HEK293 (cell line): ENCODE measurements at regions not wholly inside any gene's neighbourhood (a gene's known extent, or its start where the extent isn't known, plus 50 kb on each side); places are given as distances from the start of the nearest gene placed in this dataset.
A peak's percentile ranks its signal among the peaks of the same experiment; 100 is the strongest.

ENCODE experiments used
- CTCF ChIA-PET: fragments of 350-600 bp; formaldehyde crosslinking; extraction: SDS; loops from one replicate; lab custom pipeline; 2021; ENCODE audit warnings: antibody characterized with exemption; lab: Yijun Ruan, JAX
- POLR2A ChIA-PET: fragments of 300-600 bp; formaldehyde crosslinking; extraction: SDS; loops from one replicate; lab custom pipeline; 2020; ENCODE audit warnings: antibody characterized with exemption, inconsistent platforms; lab: Yijun Ruan, JAX
- H3K27ac ChIP-seq: fragments of 200-500 bp; sonication (Bioruptor generic); 2 replicates; pipeline ENCODE4 v1.5.1; 2014; ENCODE audit warnings: low read depth, low read length, control low read depth, inconsistent platforms; ENCODE audit errors: extremely low read depth
- H3K36me3 ChIP-seq, 2 experiments: fragments of 200-500 bp in 1 of 2; sonication (Bioruptor generic) in 1 of 2; 1 replicate in 1 of 2; 2 replicates in 1 of 2; pipeline ENCODE4 v1.5.1; 2014 to 2017; ENCODE audit warnings: inconsistent platforms in 2 of 2, low read length in 2 of 2; ENCODE audit not compliant: control insufficient read depth in 2 of 2, insufficient read depth in 1 of 2
- H3K4me1 ChIP-seq: fragments of 200-500 bp; sonication (Bioruptor generic); 2 replicates; pipeline ENCODE4 v1.5.1; 2014; ENCODE audit warnings: mild to moderate bottlenecking, low read length, inconsistent platforms; ENCODE audit not compliant: control insufficient read depth, insufficient read depth
- H3K4me3 ChIP-seq: 2 replicates; pipeline ENCODE4 v1.5.1; 2011; ENCODE audit warnings: low read depth, mild to moderate bottlenecking, control low read depth, low read length, moderate library complexity
- H3K9me3 ChIP-seq: fragments of 200-500 bp; sonication (Bioruptor generic); 2 replicates; pipeline ENCODE4 v1.5.1; 2014; ENCODE audit warnings: low read depth, low read length, inconsistent platforms; ENCODE audit not compliant: control insufficient read depth, insufficient read depth
- EGR2 ChIP-seq: fragments of 450-650 bp; formaldehyde crosslinking; IDR thresholded peaks from 2 replicates; pipeline ENCODE4 v1.5.1; 2016; ENCODE audit warnings: low read depth, missing biosample characterization, missing genetic modification characterization
- SETDB1 ChIP-seq: IDR thresholded peaks from one replicate; pipeline ENCODE4 v1.6.1; 2017; ENCODE audit warnings: mild to moderate bottlenecking, low read length, moderate library complexity, mixed read lengths; ENCODE audit not compliant: insufficient read length
- ZNF155 ChIP-seq: fragments of 450-650 bp; formaldehyde crosslinking; IDR thresholded peaks from 2 replicates; pipeline ENCODE4 v1.5.1; 2016; ENCODE audit warnings: missing biosample characterization, missing genetic modification characterization
- ZNF175 ChIP-seq: fragments of 450-650 bp; formaldehyde crosslinking; IDR thresholded peaks from 2 replicates; pipeline ENCODE4 v1.5.1; 2016; ENCODE audit warnings: missing biosample characterization, missing genetic modification characterization
- ZNF19 ChIP-seq: fragments of 450-650 bp; formaldehyde crosslinking; IDR thresholded peaks from 2 replicates; pipeline ENCODE4; 2016; ENCODE audit warnings: missing biosample characterization, missing genetic modification characterization, low read depth
- ZNF274 ChIP-seq, 2 experiments: fragments of 200-500 bp in 1 of 2; fragments of 450-650 bp in 1 of 2; sonication (Bioruptor generic) in 1 of 2; formaldehyde crosslinking in 1 of 2; IDR thresholded peaks; 2 replicates each; pipeline versions ENCODE4 v1.5.1 to v1.6.1; 2014 to 2016; ENCODE audit warnings: borderline replicate concordance in 1 of 2, inconsistent platforms in 1 of 2, low read length in 1 of 2, missing biosample characterization in 1 of 2, missing genetic modification characterization in 1 of 2
- ZNF433 ChIP-seq: fragments of 450-650 bp; formaldehyde crosslinking; IDR thresholded peaks from 2 replicates; pipeline ENCODE4 v1.5.1; 2016; ENCODE audit warnings: missing biosample characterization, missing genetic modification characterization, low read depth
- ZNF501 ChIP-seq: fragments of 450-650 bp; formaldehyde crosslinking; IDR thresholded peaks from 2 replicates; pipeline ENCODE4 v1.5.1; 2016; ENCODE audit warnings: missing biosample characterization, missing genetic modification characterization
- ZNF529 ChIP-seq: fragments of 450-650 bp; formaldehyde crosslinking; IDR thresholded peaks from 2 replicates; pipeline ENCODE4 v1.5.1; 2017; ENCODE audit warnings: missing genetic modification characterization, missing biosample characterization; ENCODE audit not compliant: insufficient replicate concordance
- ZNF549 ChIP-seq: fragments of 450-650 bp; IDR thresholded peaks from 2 replicates; pipeline ENCODE4 v1.5.1; 2018; ENCODE audit warnings: missing biosample characterization, missing genetic modification characterization, mild to moderate bottlenecking, inconsistent platforms, moderate library complexity
- ZNF585B ChIP-seq: fragments of 450-650 bp; formaldehyde crosslinking; IDR thresholded peaks from 2 replicates; pipeline ENCODE4 v1.5.1; 2016; ENCODE audit warnings: missing biosample characterization, missing genetic modification characterization
- ZNF843 ChIP-seq: fragments of 450-650 bp; formaldehyde crosslinking; IDR thresholded peaks from 2 replicates; pipeline ENCODE4 v1.5.1; 2016; ENCODE audit warnings: missing biosample characterization, missing genetic modification characterization
- TF ChIP-seq, protein P1 (sequence below): fragments of 450-650 bp; formaldehyde crosslinking; IDR thresholded peaks from 2 replicates; pipeline ENCODE4 v1.5.1; 2016; ENCODE audit warnings: missing biosample characterization, missing genetic modification characterization, low read depth
- TF ChIP-seq, protein P2 (sequence below): fragments of 450-650 bp; formaldehyde crosslinking; IDR thresholded peaks from 2 replicates; pipeline ENCODE4 v1.5.1; 2016; ENCODE audit warnings: missing biosample characterization, missing genetic modification characterization
- TF ChIP-seq, protein P3 (sequence below): fragments of 450-650 bp; formaldehyde crosslinking; IDR thresholded peaks from 2 replicates; pipeline ENCODE4 v1.5.1; 2017; ENCODE audit warnings: missing biosample characterization, missing genetic modification characterization

DNA sequence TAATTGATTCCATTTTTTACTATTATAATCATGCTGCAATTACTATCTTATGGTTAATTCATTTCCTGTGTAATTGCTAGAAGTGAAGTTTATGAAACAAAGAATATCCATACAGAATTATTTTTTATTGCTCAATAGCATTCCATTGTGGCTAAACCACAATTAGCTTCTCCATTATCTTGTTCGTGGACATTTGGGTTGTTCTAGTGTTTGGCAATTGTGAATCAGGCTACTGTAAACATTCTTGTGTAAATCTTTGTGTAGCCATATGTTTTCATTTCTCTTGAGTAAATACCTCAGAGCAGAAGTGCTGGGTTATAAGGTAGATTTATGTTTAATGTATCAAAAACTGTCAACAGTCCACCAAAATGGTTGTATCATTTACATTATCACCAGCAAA, 341.1 kb downstream of the MAT2B start (continued):
- TF ChIP-seq, protein P1, sequence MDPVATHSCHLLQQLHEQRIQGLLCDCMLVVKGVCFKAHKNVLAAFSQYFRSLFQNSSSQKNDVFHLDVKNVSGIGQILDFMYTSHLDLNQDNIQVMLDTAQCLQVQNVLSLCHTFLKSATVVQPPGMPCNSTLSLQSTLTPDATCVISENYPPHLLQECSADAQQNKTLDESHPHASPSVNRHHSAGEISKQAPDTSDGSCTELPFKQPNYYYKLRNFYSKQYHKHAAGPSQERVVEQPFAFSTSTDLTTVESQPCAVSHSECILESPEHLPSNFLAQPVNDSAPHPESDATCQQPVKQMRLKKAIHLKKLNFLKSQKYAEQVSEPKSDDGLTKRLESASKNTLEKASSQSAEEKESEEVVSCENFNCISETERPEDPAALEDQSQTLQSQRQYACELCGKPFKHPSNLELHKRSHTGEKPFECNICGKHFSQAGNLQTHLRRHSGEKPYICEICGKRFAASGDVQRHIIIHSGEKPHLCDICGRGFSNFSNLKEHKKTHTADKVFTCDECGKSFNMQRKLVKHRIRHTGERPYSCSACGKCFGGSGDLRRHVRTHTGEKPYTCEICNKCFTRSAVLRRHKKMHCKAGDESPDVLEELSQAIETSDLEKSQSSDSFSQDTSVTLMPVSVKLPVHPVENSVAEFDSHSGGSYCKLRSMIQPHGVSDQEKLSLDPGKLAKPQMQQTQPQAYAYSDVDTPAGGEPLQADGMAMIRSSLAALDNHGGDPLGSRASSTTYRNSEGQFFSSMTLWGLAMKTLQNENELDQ, result no peak
- TF ChIP-seq ZNF529, result no peak
- no peak for TF ChIP-seq ZNF433 (tag by site-specific recombination)
- TF ChIP-seq ZNF549 (tag by site-specific recombination), result no peak
- TF ChIP-seq ZNF501 (tag by site-specific recombination), result no peak
- TF ChIP-seq ZNF155 (tag by site-specific recombination), result no peak

DNA sequence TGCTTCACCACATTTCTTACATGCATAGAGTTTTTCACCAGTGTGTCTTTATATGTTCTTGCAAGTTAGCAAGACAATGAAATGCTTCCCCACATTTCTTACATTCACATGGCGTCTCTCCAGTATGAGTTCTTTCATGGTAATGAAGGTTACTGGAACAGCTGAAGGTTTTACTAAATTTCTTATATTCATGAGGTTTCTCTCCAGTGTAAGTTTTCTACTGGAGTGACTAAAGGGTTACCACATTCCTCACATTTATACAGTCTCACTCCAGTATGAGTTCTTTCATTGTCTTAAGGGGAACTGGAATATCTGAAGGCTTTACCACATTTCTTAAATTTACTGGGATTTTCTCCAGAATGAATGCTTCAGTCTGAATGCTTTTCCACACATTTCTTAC, 350.3 kb downstream of the MAT2B start:
- ChIA-PET CTCF (no interaction called here), POLR2A (interaction anchor here (0.6 kb wide), 1 partner anchor 8 kb away, joined by 3 read pairs; no protein-coding TSS in a partner anchor)
- TF ChIP-seq SETDB1 (peak; percentile 47), ZNF19 (tag by site-specific recombination) (no peak), ZNF175 (tag by site-specific recombination) (no peak), ZNF274 (IDR thresholded peaks at IDR 0.05; ENCODE audit: low read length) (0 out of 2 replicates have a peak, but pooled peaks have one; percentile 26), ZNF274 (tag by site-specific recombination; IDR thresholded peaks at IDR 0.05; ENCODE audit: borderline replicate concordance) (no peak), ZNF585B (no peak)
- TF ChIP-seq, protein P2, sequence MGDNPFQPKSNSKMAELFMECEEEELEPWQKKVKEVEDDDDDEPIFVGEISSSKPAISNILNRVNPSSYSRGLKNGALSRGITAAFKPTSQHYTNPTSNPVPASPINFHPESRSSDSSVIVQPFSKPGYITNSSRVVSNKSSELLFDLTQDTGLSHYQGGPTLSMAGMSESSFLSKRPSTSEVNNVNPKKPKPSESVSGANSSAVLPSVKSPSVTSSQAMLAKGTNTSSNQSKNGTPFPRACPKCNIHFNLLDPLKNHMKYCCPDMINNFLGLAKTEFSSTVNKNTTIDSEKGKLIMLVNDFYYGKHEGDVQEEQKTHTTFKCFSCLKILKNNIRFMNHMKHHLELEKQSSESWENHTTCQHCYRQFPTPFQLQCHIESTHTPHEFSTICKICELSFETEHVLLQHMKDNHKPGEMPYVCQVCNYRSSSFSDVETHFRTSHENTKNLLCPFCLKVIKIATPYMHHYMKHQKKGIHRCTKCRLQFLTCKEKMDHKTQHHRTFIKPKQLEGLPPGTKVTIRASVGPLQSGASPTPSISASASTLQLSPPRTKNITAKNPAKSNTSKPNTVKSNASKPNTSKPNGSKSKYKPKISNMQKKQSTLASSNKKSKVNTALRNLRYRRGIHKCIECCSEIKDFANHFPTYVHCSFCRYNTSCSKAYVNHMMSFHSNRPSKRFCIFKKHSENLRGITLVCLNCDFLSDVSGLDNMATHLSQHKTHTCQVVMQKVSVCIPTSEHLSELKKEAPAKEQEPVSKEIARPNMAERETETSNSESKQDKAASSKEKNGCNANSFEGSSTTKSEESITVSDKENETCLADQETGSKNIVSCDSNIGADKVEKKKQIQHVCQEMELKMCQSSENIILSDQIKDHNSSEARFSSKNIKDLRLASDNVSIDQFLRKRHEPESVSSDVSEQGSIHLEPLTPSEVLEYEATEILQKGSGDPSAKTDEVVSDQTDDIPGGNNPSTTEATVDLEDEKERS, result no peak
- TF ChIP-seq, protein P3, sequence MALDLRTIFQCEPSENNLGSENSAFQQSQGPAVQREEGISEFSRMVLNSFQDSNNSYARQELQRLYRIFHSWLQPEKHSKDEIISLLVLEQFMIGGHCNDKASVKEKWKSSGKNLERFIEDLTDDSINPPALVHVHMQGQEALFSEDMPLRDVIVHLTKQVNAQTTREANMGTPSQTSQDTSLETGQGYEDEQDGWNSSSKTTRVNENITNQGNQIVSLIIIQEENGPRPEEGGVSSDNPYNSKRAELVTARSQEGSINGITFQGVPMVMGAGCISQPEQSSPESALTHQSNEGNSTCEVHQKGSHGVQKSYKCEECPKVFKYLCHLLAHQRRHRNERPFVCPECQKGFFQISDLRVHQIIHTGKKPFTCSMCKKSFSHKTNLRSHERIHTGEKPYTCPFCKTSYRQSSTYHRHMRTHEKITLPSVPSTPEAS, result no peak
- H3K27ac ChIP-seq, result no peak overlapping the region
- H3K9me3 ChIP-seq, result no peaks in the 10 kb centered on the region
- H3K36me3 ChIP-seq, result no peaks in the 10 kb centered on the region
- no peaks in the 10 kb centered on the region for H3K4me1 ChIP-seq
- no peak overlapping the region for H3K4me3 ChIP-seq

DNA sequence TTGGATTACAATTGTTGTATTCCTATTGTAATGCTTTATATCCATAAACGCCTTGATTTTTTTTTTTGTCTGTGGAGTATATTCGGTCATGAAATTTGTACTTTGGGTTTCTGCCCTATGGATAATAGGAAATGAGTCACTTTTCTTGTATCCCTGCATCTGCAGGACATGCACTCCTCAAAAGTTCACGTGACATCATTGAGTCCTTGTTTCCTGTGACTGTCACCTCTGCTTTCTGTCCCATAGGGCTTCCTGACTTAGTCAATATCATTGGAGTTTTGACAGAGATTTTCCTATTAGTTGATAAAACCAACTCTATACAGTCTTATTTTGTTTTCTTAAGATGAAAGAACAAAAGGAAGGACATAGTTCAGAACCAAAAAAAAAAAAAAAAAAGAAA, 356.3 kb downstream of the MAT2B start:
- H3K4me1 ChIP-seq, result no peaks in the 10 kb centered on the region
- no peaks in the 10 kb centered on the region for H3K9me3 ChIP-seq
- TF ChIP-seq ZNF843 (tag by site-specific recombination), result no peak
- TF ChIP-seq EGR2 (tag by site-specific recombination), result no peak
- H3K27ac ChIP-seq, result no peak overlapping the region
- H3K4me3 ChIP-seq, result no peak overlapping the region
- H3K36me3 ChIP-seq, result no peaks in the 10 kb centered on the region
- POLR2A ChIA-PET, result no interaction called here
- CTCF ChIA-PET, result no interaction called here
